SK-N-SH treated with all-trans-retinoic acid at 6 μM for 48 hours (cell line): ENCODE measurements at regions not wholly inside any gene's neighbourhood (a gene's known extent, or its start where the extent isn't known, plus 50 kb on each side); places are given as distances from the start of the nearest gene placed in this dataset.
A peak's percentile ranks its signal among the peaks of the same experiment; 100 is the strongest.

Experiments
- ATAC-seq: fragments of 200-7000 bp; cut with Tn5 transposase; 3 replicates; pipeline ENCODE4 v1.9.1; 2020; ENCODE audit warnings: mild to moderate bottlenecking, moderate library complexity
- ARNTL ChIP-seq: fragments of 450-650 bp; formaldehyde crosslinking; IDR thresholded peaks from 2 replicates; pipeline ENCODE4 v1.5.0; 2020; ENCODE audit warnings: low read depth, mild to moderate bottlenecking, moderate library complexity, borderline replicate concordance
- BACH2 ChIP-seq: fragments of 250-450 bp; sonication (Bioruptor Pico); IDR thresholded peaks from 2 replicates; pipeline ENCODE4 v1.9.0; 2021; ENCODE audit warnings: mild to moderate bottlenecking, borderline replicate concordance
- CREB5 ChIP-seq: fragments of 250-450 bp; sonication (Bioruptor Pico); IDR thresholded peaks from 2 replicates; pipeline ENCODE4 v1.5.1; 2020; ENCODE audit warnings: low read depth, mild to moderate bottlenecking, moderate library complexity
- CSDC2 ChIP-seq: fragments of 250-450 bp; sonication (Bioruptor Pico); IDR thresholded peaks from 2 replicates; pipeline ENCODE4 v1.5.0; 2020; ENCODE audit warnings: mild to moderate bottlenecking, moderate library complexity
- CSRNP3 ChIP-seq: fragments of 250-450 bp; sonication (Bioruptor Pico); IDR thresholded peaks from 2 replicates; pipeline ENCODE4 v1.5.1; 2021; ENCODE audit warnings: mild to moderate bottlenecking, moderate library complexity
- ESRRG ChIP-seq: fragments of 250-450 bp; sonication (Bioruptor Pico); IDR thresholded peaks from 2 replicates; pipeline ENCODE4 v1.6.1; 2021; ENCODE audit warnings: mild to moderate bottlenecking
- GLIS3 ChIP-seq: fragments of 250-450 bp; sonication (Bioruptor Pico); IDR thresholded peaks from 2 replicates; pipeline ENCODE4 v1.5.0; 2020; ENCODE audit warnings: mild to moderate bottlenecking, moderate library complexity
- ISL1 ChIP-seq: fragments of 250-450 bp; sonication (Bioruptor Pico); IDR thresholded peaks from 2 replicates; pipeline ENCODE4 v2.1.2; 2022; ENCODE audit warnings: mild to moderate bottlenecking, moderate library complexity
- OSR1 ChIP-seq: fragments of 250-450 bp; sonication (Bioruptor Pico); IDR thresholded peaks from 2 replicates; pipeline ENCODE4 v1.8.0; 2022; ENCODE audit warnings: moderate library complexity, mild to moderate bottlenecking, inconsistent platforms
- POU6F1 ChIP-seq: fragments of 250-450 bp; sonication (Bioruptor Pico); IDR thresholded peaks from 2 replicates; pipeline ENCODE4 v1.8.0; 2021; ENCODE audit warnings: low read depth, mild to moderate bottlenecking, moderate library complexity, borderline replicate concordance
- PPARA ChIP-seq: fragments of 250-450 bp; sonication (Bioruptor Pico); IDR thresholded peaks from 2 replicates; pipeline ENCODE4 v1.5.0; 2020; ENCODE audit warnings: mild to moderate bottlenecking, borderline replicate concordance
- RARB ChIP-seq: fragments of 250-450 bp; sonication (Bioruptor Pico); IDR thresholded peaks from 2 replicates; pipeline ENCODE4 v1.8.0; 2021; ENCODE audit warnings: mild to moderate bottlenecking, moderate library complexity
- SNAI2 ChIP-seq: fragments of 250-450 bp; sonication (Bioruptor Pico); IDR thresholded peaks from 2 replicates; pipeline ENCODE4 v1.5.0; 2020; ENCODE audit warnings: mild to moderate bottlenecking, moderate library complexity
- TOX ChIP-seq: fragments of 250-450 bp; sonication (Bioruptor Pico); IDR thresholded peaks from 2 replicates; pipeline ENCODE4 v1.8.0; 2021; ENCODE audit warnings: mild to moderate bottlenecking, moderate library complexity, borderline replicate concordance
- TSHZ2 ChIP-seq: fragments of 250-450 bp; sonication (Bioruptor Pico); IDR thresholded peaks from 2 replicates; pipeline ENCODE4 v1.5.0; 2020; ENCODE audit warnings: mild to moderate bottlenecking, moderate library complexity
- ZC3H10 ChIP-seq: fragments of 250-450 bp; sonication (Bioruptor Pico); IDR thresholded peaks from 2 replicates; pipeline ENCODE4 v1.5.1; 2021; ENCODE audit warnings: mild to moderate bottlenecking, moderate library complexity
- ZFP3 ChIP-seq: fragments of 250-450 bp; sonication (Bioruptor Pico); IDR thresholded peaks from 2 replicates; pipeline ENCODE4 v1.5.0; 2020; ENCODE audit warnings: mild to moderate bottlenecking, moderate library complexity
- ZFP30 ChIP-seq: fragments of 450-650 bp; formaldehyde crosslinking; IDR thresholded peaks from 2 replicates; pipeline ENCODE4 v1.5.0; 2022; ENCODE audit warnings: mild to moderate bottlenecking, moderate library complexity
- ZNF565 ChIP-seq: fragments of 450-650 bp; formaldehyde crosslinking; conservative IDR thresholded peaks from 2 replicates; pipeline ENCODE4 v1.5.0; 2020; ENCODE audit warnings: low read depth, mild to moderate bottlenecking, moderate library complexity
- ZNF70 ChIP-seq: fragments of 450-650 bp; formaldehyde crosslinking; IDR thresholded peaks from 2 replicates; pipeline ENCODE4 v1.5.0; 2020; ENCODE audit warnings: mild to moderate bottlenecking, moderate library complexity
- ZNF8 ChIP-seq: fragments of 450-650 bp; formaldehyde crosslinking; IDR thresholded peaks from 2 replicates; pipeline ENCODE4 v1.5.0; 2020; ENCODE audit warnings: mild to moderate bottlenecking, moderate library complexity

- ATAC-seq = no peak
- TF ChIP-seq SNAI2 (CRISPR knock-in tag) (no peak), ISL1 (CRISPR knock-in tag) (peak; percentile 14; the same call in 1 of the 2 replicates)
These were observed 1265.4 kb upstream of the ADGRB3 start for GRCh38 chr6:67369679-67370078.

GRCh38 chr6:67362976-67363375 lies 1272.1 kb upstream of the ADGRB3 start:
- ATAC-seq = no peak
- TF ChIP-seq ARNTL (CRISPR knock-in tag) (no peak), ZNF565 (CRISPR knock-in tag) (no peak), ZNF8 (no peak), RARB (no peak), GLIS3 (CRISPR knock-in tag) (no peak), CREB5 (no peak), ESRRG (CRISPR knock-in tag) (no peak), TSHZ2 (CRISPR knock-in tag) (no peak), CSDC2 (CRISPR knock-in tag) (no peak)

GRCh38 chr6:67361264-67361663 lies 1273.8 kb upstream of the ADGRB3 start:
- TF ChIP-seq TOX (CRISPR knock-in tag) (no peak), ZNF565 (CRISPR knock-in tag) (no peak), POU6F1 (CRISPR knock-in tag) (no peak), ARNTL (CRISPR knock-in tag) (no peak), ZNF70 (CRISPR knock-in tag) (no peak), ZFP30 (CRISPR knock-in tag) (no peak), ESRRG (CRISPR knock-in tag) (no peak), GLIS3 (CRISPR knock-in tag) (no peak), TSHZ2 (CRISPR knock-in tag) (no peak), ZC3H10 (CRISPR knock-in tag) (no peak), CREB5 (no peak), ZFP3 (CRISPR knock-in tag) (no peak), RARB (no peak)
- no peak for ATAC-seq

GRCh38 chr6:67358241-67358640 lies 1276.8 kb upstream of the ADGRB3 start:
- ATAC-seq = no peak
- TF ChIP-seq TOX (CRISPR knock-in tag) (no peak), ZNF565 (CRISPR knock-in tag) (no peak), PPARA (CRISPR knock-in tag) (no peak), ESRRG (CRISPR knock-in tag) (no peak), ARNTL (CRISPR knock-in tag) (no peak), ZC3H10 (CRISPR knock-in tag) (no peak), CSRNP3 (CRISPR knock-in tag) (no peak), ZNF70 (CRISPR knock-in tag) (no peak), OSR1 (no peak), BACH2 (CRISPR knock-in tag) (no peak), GLIS3 (CRISPR knock-in tag) (no peak), ZNF8 (no peak), SNAI2 (CRISPR knock-in tag) (no peak), ZFP30 (CRISPR knock-in tag) (no peak), CREB5 (no peak)
